K562 (cell line): ENCODE measurements at regions not wholly inside any gene's neighbourhood (a gene's known extent, or its start where the extent isn't known, plus 50 kb on each side); places are given as distances from the start of the nearest gene placed in this dataset.

Experiments used
- EWSR1 ChIP-seq: fragments of 450-650 bp; IDR thresholded peaks from 2 replicates; pipeline ENCODE4 v1.6.1; 2018; ENCODE audit warnings: borderline replicate concordance, mild to moderate bottlenecking, low read depth, moderate library complexity; ENCODE audit not compliant: partially characterized antibody
- MGA ChIP-seq: fragments of 450-650 bp; IDR thresholded peaks from 2 replicates; pipeline ENCODE4 v1.6.1; 2016; ENCODE audit warnings: mild to moderate bottlenecking, moderate library complexity
- POLR3A ChIP-seq: IDR thresholded peaks from 2 replicates; pipeline ENCODE4 v1.6.1; 2011; ENCODE audit warnings: borderline replicate concordance, mild to moderate bottlenecking, moderate library complexity; ENCODE audit not compliant: insufficient read length, insufficient read depth; ENCODE audit errors: extremely low read depth
- ZNF778 ChIP-seq: fragments of 450-650 bp; formaldehyde crosslinking; IDR thresholded peaks from 2 replicates; pipeline ENCODE4 v1.4.0; 2020; ENCODE audit warnings: mild to moderate bottlenecking, moderate library complexity
- TF ChIP-seq, protein P1 (sequence below): sonication (generic); formaldehyde crosslinking; IDR thresholded peaks from 2 replicates; pipeline ENCODE4 v1.8.0; 2022; ENCODE audit warnings: mild to moderate bottlenecking, missing genetic modification reagents, borderline replicate concordance
- TF ChIP-seq, protein P2 (sequence below): fragments of 450-650 bp; formaldehyde crosslinking; IDR thresholded peaks from 2 replicates; pipeline ENCODE4 v1.4.0; 2020; ENCODE audit warnings: mild to moderate bottlenecking, mixed read lengths
- TF ChIP-seq, protein P3 (sequence below), 2 experiments: fragments of 150-350 bp in 1 of 2; IDR thresholded peaks; 2 replicates each; pipeline ENCODE4 v1.6.1; 2012 to 2016; ENCODE audit warnings: low read depth in 2 of 2, low read length in 2 of 2, mild to moderate bottlenecking in 1 of 2, moderate library complexity in 1 of 2

DNA sequence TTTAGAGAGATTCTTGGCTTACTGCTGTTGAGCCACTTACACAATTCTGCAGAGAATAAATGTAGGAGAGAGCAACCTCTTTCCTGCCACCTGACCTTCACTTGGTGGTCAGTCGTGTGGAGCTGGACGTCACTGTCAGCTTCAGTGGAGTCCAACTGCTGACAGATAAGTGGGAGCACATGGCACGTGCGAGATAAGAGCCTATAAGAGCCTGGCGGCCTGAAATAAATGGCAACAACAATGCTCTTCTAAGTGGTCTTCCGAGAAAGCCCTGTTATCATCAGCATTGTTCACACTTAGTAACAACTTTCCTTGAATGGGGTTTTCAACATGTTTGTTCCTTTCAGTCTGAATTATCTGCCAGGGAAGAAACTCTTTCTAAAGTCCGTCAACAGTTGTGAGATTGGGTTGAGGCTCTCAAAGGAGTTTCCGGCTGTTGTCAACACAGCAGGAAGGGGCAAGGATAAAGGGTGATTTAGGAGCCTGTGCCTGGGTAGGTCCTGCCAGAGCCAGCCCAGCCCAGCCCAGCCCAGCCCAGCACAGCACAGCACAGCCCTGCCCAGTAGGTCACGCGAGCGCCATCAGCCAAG is 57.2 kb upstream of the RUNX1 start (continued):
- TF ChIP-seq, protein P1, sequence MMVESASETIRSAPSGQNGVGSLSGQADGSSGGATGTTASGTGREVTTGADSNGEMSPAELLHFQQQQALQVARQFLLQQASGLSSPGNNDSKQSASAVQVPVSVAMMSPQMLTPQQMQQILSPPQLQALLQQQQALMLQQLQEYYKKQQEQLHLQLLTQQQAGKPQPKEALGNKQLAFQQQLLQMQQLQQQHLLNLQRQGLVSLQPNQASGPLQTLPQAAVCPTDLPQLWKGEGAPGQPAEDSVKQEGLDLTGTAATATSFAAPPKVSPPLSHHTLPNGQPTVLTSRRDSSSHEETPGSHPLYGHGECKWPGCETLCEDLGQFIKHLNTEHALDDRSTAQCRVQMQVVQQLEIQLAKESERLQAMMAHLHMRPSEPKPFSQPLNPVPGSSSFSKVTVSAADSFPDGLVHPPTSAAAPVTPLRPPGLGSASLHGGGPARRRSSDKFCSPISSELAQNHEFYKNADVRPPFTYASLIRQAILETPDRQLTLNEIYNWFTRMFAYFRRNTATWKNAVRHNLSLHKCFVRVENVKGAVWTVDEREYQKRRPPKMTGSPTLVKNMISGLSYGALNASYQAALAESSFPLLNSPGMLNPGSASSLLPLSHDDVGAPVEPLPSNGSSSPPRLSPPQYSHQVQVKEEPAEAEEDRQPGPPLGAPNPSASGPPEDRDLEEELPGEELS (CRISPR knock-in tag) = 0 out of 2 replicates have a peak, but pooled peaks have one; percentile 14
- TF ChIP-seq POLR3A = no peak
- TF ChIP-seq EWSR1 = no peak
- TF ChIP-seq ZNF778 (CRISPR knock-in tag) = no peak
- TF ChIP-seq, protein P2, sequence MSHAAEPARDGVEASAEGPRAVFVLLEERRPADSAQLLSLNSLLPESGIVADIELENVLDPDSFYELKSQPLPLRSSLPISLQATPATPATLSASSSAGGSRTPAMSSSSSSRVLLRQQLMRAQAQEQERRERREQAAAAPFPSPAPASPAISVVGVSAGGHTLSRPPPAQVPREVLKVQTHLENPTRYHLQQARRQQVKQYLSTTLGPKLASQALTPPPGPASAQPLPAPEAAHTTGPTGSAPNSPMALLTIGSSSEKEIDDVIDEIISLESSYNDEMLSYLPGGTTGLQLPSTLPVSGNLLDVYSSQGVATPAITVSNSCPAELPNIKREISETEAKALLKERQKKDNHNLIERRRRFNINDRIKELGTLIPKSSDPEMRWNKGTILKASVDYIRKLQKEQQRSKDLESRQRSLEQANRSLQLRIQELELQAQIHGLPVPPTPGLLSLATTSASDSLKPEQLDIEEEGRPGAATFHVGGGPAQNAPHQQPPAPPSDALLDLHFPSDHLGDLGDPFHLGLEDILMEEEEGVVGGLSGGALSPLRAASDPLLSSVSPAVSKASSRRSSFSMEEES (CRISPR knock-in tag) = no peak; the same call in 1 of the 2 replicates
- TF ChIP-seq, protein P3, sequence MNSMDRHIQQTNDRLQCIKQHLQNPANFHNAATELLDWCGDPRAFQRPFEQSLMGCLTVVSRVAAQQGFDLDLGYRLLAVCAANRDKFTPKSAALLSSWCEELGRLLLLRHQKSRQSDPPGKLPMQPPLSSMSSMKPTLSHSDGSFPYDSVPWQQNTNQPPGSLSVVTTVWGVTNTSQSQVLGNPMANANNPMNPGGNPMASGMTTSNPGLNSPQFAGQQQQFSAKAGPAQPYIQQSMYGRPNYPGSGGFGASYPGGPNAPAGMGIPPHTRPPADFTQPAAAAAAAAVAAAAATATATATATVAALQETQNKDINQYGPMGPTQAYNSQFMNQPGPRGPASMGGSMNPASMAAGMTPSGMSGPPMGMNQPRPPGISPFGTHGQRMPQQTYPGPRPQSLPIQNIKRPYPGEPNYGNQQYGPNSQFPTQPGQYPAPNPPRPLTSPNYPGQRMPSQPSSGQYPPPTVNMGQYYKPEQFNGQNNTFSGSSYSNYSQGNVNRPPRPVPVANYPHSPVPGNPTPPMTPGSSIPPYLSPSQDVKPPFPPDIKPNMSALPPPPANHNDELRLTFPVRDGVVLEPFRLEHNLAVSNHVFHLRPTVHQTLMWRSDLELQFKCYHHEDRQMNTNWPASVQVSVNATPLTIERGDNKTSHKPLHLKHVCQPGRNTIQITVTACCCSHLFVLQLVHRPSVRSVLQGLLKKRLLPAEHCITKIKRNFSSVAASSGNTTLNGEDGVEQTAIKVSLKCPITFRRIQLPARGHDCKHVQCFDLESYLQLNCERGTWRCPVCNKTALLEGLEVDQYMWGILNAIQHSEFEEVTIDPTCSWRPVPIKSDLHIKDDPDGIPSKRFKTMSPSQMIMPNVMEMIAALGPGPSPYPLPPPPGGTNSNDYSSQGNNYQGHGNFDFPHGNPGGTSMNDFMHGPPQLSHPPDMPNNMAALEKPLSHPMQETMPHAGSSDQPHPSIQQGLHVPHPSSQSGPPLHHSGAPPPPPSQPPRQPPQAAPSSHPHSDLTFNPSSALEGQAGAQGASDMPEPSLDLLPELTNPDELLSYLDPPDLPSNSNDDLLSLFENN (IDR thresholded peaks at IDR 0.05; ENCODE audit: low read depth in 2 of 2, low read length in 2 of 2) = peak in 1 of 2 experiments; percentile 78; a peak in 2 of 4 replicates
- TF ChIP-seq MGA = peak; percentile 97
